HUES48 (cell line): ENCODE measurements at regions not wholly inside any gene's neighbourhood (a gene's known extent, or its start where the extent isn't known, plus 50 kb on each side); places are given as distances from the start of the nearest gene placed in this dataset.
A peak's percentile ranks its signal among the peaks of the same experiment; 100 is the strongest.

Experiments used
- H3K27ac ChIP-seq: one replicate; pipeline ENCODE4 v1.7.0; 2013; ENCODE audit warnings: low read depth, low read length, inconsistent platforms
- H3K27me3 ChIP-seq: 2 replicates; pipeline ENCODE4 v1.6.1; 2013; ENCODE audit warnings: mild to moderate bottlenecking, low read length; ENCODE audit not compliant: control insufficient read depth, insufficient read depth
- H3K36me3 ChIP-seq: 2 replicates; pipeline ENCODE4 v1.6.1; 2013; ENCODE audit warnings: low read length; ENCODE audit not compliant: control insufficient read depth, insufficient read depth
- H3K4me1 ChIP-seq: 2 replicates; pipeline ENCODE4 v1.6.1; 2013; ENCODE audit warnings: mild to moderate bottlenecking, low read length; ENCODE audit not compliant: control insufficient read depth, insufficient read depth
- H3K4me3 ChIP-seq: 2 replicates; pipeline ENCODE4 v1.5.1; 2013; ENCODE audit warnings: mild to moderate bottlenecking, low read depth, low read length
- H3K9ac ChIP-seq: 2 replicates; pipeline ENCODE4 v1.6.1; 2013; ENCODE audit warnings: mild to moderate bottlenecking, low read depth, low read length, moderate library complexity
- H3K9me3 ChIP-seq: 2 replicates; pipeline ENCODE4 v1.6.1; 2013; ENCODE audit warnings: low read length; ENCODE audit not compliant: control insufficient read depth, insufficient read depth

DNA sequence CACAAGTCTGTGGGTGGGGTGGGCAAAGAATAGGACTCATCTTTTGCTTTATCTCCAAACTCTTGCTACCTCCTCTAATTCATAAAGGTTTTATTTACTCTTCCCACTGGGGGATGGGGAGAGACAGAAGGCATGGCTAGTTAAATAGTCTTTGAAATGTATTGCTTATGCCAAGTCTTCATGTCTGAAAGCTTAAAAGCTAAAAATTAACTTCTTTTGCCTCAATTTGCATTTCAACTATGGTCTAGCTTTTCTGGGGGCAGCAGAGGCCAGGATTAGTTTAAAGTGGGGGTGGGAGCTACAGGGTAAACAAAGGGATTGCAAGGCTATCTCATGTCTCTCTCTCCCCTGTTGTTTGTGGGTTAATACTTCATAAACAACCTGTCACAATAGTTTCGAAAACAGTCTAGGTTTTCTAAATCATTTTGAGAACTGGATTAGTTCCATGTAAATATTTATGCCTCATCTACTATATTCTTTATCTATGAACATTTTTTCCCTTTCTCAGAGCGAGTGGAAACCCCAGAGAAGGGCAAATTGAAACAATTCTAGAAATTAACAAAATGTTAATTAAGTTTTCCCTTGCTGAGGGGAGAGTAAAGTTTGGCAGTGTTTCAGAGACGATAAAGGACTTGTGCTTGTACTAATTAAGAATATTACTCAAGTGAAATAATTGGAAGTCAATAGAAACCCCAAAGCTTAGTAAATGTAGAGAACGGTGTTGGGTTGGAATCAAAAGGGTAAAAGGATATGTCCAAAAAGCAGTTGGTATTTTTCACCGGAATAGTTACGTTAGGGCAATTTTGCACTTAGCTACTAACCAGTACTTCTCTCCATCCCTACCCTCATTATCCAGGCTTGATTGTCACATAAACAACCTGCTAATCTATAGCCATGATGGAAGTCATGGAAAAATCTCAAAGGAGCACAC lies 182.2 kb downstream of the GIPC2 start:
- Histone ChIP-seq H3K27me3 (peaks cover 82% of the 10 kb centered on the region), H3K27ac (no peak overlapping the region), H3K9ac (no peak overlapping the region), H3K9me3 (no peaks in the 10 kb centered on the region), H3K4me1 (peaks cover 37% of the 10 kb centered on the region), H3K36me3 (no peaks in the 10 kb centered on the region), H3K4me3 (0 out of 2 replicates have a peak overlapping the region, but pooled peaks have one; percentile 15)

- H3K36me3 ChIP-seq: no peaks in the 10 kb centered on the region
- no peaks in the 10 kb centered on the region for H3K9me3 ChIP-seq
- H3K9ac ChIP-seq: no peak overlapping the region
- no peak overlapping the region for H3K27ac ChIP-seq
- peaks cover 90% of the 10 kb centered on the region for H3K27me3 ChIP-seq
- H3K4me3 ChIP-seq: no peak overlapping the region
- H3K4me1 ChIP-seq: peaks cover 34% of the 10 kb centered on the region
These were observed 183.6 kb downstream of the GIPC2 start for GRCh38 chr1:78229344-78229743.

DNA sequence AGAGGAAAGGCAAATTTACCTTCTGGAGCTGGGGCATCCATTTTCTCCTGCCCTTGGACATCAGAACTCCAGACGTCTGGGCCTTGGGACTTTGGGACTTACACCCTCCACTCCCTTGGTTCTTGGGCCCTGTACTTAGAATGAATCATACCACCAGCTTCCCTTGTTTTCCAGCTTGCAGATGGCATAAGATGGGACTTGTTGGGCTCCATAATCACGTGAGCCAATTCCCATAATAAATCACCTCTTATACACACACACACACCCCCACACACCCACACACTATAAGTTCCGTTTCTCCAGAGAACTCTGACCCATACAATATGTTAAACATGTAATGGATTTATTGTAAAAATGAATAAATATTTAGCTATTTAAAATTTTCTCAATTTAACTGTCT lies 185.7 kb downstream of the GIPC2 start:
- Histone ChIP-seq H3K9ac (no peak overlapping the region), H3K4me3 (no peak overlapping the region), H3K36me3 (no peaks in the 10 kb centered on the region), H3K27me3 (peaks cover 99% of the 10 kb centered on the region), H3K4me1 (peaks cover 19% of the 10 kb centered on the region), H3K27ac (no peak overlapping the region), H3K9me3 (no peaks in the 10 kb centered on the region)

- Histone ChIP-seq H3K27ac (no peak overlapping the region), H3K4me3 (no peak overlapping the region), H3K27me3 (peaks cover 99% of the 10 kb centered on the region), H3K9ac (no peak overlapping the region), H3K36me3 (no peaks in the 10 kb centered on the region), H3K9me3 (no peaks in the 10 kb centered on the region), H3K4me1 (peaks cover 19% of the 10 kb centered on the region)
These were observed 186.1 kb downstream of the GIPC2 start for GRCh38 chr1:78231894-78232293.

- H3K27ac ChIP-seq: no peak overlapping the region
- H3K9ac ChIP-seq: no peak overlapping the region
- no peaks in the 10 kb centered on the region for H3K36me3 ChIP-seq
- H3K27me3 ChIP-seq: peaks cover 100% of the 10 kb centered on the region
- no peaks in the 10 kb centered on the region for H3K9me3 ChIP-seq
- no peak overlapping the region for H3K4me3 ChIP-seq
- peaks cover 19% of the 10 kb centered on the region for H3K4me1 ChIP-seq
These were observed 186.9 kb downstream of the GIPC2 start for GRCh38 chr1:78232630-78233029.

DNA sequence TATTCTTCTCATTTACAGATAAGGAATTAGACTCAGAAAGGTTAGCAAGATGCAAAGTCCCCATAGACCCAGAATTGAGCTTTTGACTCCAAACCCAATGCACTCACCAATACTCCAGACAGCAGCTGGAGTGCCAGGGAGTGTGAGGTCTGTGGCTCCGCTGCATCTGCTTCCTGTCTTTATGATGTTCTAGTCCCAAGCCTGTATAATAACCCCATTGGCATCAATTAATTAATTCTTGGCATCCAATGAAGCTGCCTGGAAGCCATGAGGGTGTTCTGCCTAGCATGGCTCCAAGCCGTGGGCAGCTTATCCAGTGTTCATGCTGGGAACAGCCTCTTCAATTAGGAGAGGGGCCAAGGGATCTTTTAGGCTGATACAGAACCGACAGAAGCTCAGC lies 188.7 kb downstream of the GIPC2 start:
- no peak overlapping the region for H3K9ac ChIP-seq
- no peak overlapping the region for H3K27ac ChIP-seq
- H3K9me3 ChIP-seq: no peaks in the 10 kb centered on the region
- peaks cover 100% of the 10 kb centered on the region for H3K27me3 ChIP-seq
- no peaks in the 10 kb centered on the region for H3K36me3 ChIP-seq
- no peak overlapping the region for H3K4me3 ChIP-seq
- peaks cover 12% of the 10 kb centered on the region for H3K4me1 ChIP-seq

- no peak overlapping the region for H3K9ac ChIP-seq
- H3K4me3 ChIP-seq: no peak overlapping the region
- H3K36me3 ChIP-seq: no peaks in the 10 kb centered on the region
- H3K27ac ChIP-seq: no peak overlapping the region
- peaks cover 100% of the 10 kb centered on the region for H3K27me3 ChIP-seq
- peaks cover 11% of the 10 kb centered on the region for H3K4me1 ChIP-seq
- H3K9me3 ChIP-seq: no peaks in the 10 kb centered on the region
These were observed 190.9 kb downstream of the GIPC2 start for GRCh38 chr1:78236716-78237115.

DNA sequence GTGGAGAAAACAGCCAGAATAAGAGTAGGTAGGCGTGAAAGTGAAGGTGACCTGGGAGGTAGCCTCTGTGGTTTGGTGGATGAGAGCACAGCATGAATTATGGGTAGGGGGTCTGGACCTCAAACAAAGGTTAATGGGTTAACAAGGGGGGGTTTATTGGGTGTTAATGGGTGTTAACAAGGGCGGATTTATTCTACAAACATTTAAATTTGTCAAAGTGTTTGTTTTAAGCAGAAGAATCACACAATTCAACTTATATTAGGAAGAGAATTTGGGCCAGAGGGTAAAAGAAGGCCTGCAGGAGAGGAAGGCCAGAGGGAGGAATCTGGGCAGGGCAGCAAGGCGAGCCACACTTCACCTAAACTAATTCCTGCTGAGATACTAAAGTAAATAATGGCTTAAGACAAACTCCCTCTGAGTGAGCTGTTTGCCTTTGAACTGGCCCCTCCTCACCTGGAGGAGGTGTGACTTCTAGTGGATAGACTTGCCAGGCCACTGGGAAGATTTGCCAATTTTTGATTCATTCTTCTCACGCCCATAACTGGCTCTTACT lies 191.7 kb downstream of the GIPC2 start:
- Histone ChIP-seq H3K27me3 (peaks cover 100% of the 10 kb centered on the region), H3K9me3 (no peaks in the 10 kb centered on the region), H3K4me1 (peaks cover 11% of the 10 kb centered on the region), H3K4me3 (no peak overlapping the region), H3K36me3 (no peaks in the 10 kb centered on the region), H3K27ac (no peak overlapping the region), H3K9ac (no peak overlapping the region)

- peaks cover 80% of the 10 kb centered on the region for H3K27me3 ChIP-seq
These were observed 194.4 kb downstream of the GIPC2 start for GRCh38 chr1:78240191-78240590.

GRCh38 chr1:78240755-78241154 lies 195.0 kb downstream of the GIPC2 start:
- Histone ChIP-seq H3K27ac (no peak overlapping the region), H3K9me3 (no peaks in the 10 kb centered on the region), H3K4me3 (no peak overlapping the region), H3K4me1 (peaks cover 11% of the 10 kb centered on the region), H3K27me3 (peaks cover 74% of the 10 kb centered on the region), H3K36me3 (no peaks in the 10 kb centered on the region), H3K9ac (no peak overlapping the region)

More at GRCh38 chr1:78240191-78240590, 194.4 kb downstream of the GIPC2 start:
- Histone ChIP-seq H3K4me1 (peaks cover 11% of the 10 kb centered on the region), H3K9ac (no peak overlapping the region), H3K36me3 (no peaks in the 10 kb centered on the region), H3K9me3 (no peaks in the 10 kb centered on the region), H3K4me3 (no peak overlapping the region), H3K27ac (no peak overlapping the region)

DNA sequence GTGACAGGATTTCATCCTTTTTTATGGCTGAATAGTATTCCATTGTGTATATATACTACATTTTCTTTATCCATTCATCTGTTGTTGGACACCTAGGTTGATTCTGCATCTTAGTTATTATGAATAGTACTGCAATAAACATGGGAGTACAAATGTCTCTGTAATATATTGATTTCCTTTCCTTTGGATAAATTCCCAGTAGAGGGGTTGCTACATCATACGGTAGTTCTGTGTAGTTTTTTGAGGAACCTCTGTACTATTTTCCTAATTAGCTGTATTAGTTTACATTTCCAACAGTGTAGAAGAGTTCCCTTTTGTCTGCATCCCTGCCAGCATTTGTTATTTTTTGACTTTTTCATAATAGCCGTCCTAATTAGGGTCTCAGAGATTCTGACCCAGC lies 201.3 kb downstream of the GIPC2 start:
- Histone ChIP-seq H3K9me3 (no peaks in the 10 kb centered on the region), H3K4me3 (no peak overlapping the region), H3K27ac (no peak overlapping the region), H3K4me1 (no peaks in the 10 kb centered on the region), H3K9ac (no peak overlapping the region), H3K27me3 (peaks cover 31% of the 10 kb centered on the region), H3K36me3 (no peaks in the 10 kb centered on the region)
